Activated T-helper 2 cell treated with anti-CD3 and anti-CD28 coated beads, Interferon-gamma antibody, Interleukin-2, Interleukin-4, amounts not matched to agents 10 μg/mL and 5 μg/mL and 100 μg/mL, durations not matched to agents 14 hours and 24 hours and 36 hours (primary cell): ENCODE measurements at regions not wholly inside any gene's neighbourhood (a gene's known extent, or its start where the extent isn't known, plus 50 kb on each side); places are given as distances from the start of the nearest gene placed in this dataset.

Experiments
- DNase-seq: peaks from one replicate; pipeline ENCODE4 v3.0.0; 2021; ENCODE audit warnings: low spot score
- H3K27ac Mint-ChIP-seq: one replicate; pipeline ENCODE4 v1.8.0; 2021; ENCODE audit warnings: mixed read lengths
- H3K27me3 Mint-ChIP-seq: one replicate; pipeline ENCODE4 v1.8.0; 2021; ENCODE audit warnings: low read depth, mixed read lengths
- H3K36me3 Mint-ChIP-seq: one replicate; pipeline ENCODE4 v1.8.0; 2021; ENCODE audit warnings: low read depth, mixed read lengths
- H3K4me1 Mint-ChIP-seq: one replicate; pipeline ENCODE4 v1.8.0; 2021; ENCODE audit warnings: low read depth, mixed read lengths
- H3K4me3 Mint-ChIP-seq: one replicate; pipeline ENCODE4 v1.8.0; 2021; ENCODE audit warnings: low read depth, mild to moderate bottlenecking, moderate library complexity, mixed read lengths
- H3K9me3 Mint-ChIP-seq: one replicate; pipeline ENCODE4 v1.8.0; 2021; ENCODE audit warnings: mixed read lengths
- intact Hi-C: fragments of 100-400 bp; cut with micrococcal nuclease; formaldehyde crosslinking; loops from one replicate; pipeline ENCODE4 v1.15.1; 2023

GRCh38 chr5:39523821-39524220 is 99.0 kb upstream of the DAB2 start:
- no peak for DNase-seq
- H3K27me3 Mint-ChIP-seq, result peaks cover 8% of the 10 kb centered on the region
- H3K27ac Mint-ChIP-seq, result no peak overlapping the region

GRCh38 chr5:39521940-39522590 is 97.3 kb upstream of the DAB2 start:
- Mint-ChIP-seq H3K4me3 (no peak overlapping the region), H3K27ac (no peak overlapping the region), H3K9me3 (no peaks in the 10 kb centered on the region), H3K4me1 (no peaks in the 10 kb centered on the region), H3K27me3 (peaks cover 9% of the 10 kb centered on the region), H3K36me3 (no peaks in the 10 kb centered on the region)
- intact Hi-C loops, result no loop called here
- DNase-seq, result no peak

More at GRCh38 chr5:39523821-39524220, 99.0 kb upstream of the DAB2 start:
- Mint-ChIP-seq H3K4me1 (no peaks in the 10 kb centered on the region), H3K4me3 (no peak overlapping the region), H3K36me3 (no peaks in the 10 kb centered on the region), H3K9me3 (no peaks in the 10 kb centered on the region)
- intact Hi-C loops, result no loop called here

- Mint-ChIP-seq H3K4me3 (no peak overlapping the region), H3K27me3 (peaks cover 7% of the 10 kb centered on the region), H3K36me3 (no peaks in the 10 kb centered on the region), H3K9me3 (no peaks in the 10 kb centered on the region), H3K4me1 (no peaks in the 10 kb centered on the region), H3K27ac (no peak overlapping the region)
- intact Hi-C loops, result no loop called here
- DNase-seq, result no peak
Measured at GRCh38 chr5:39521098-39521860, 96.5 kb upstream of the DAB2 start.

GRCh38 chr5:39520232-39520572 is 95.4 kb upstream of the DAB2 start:
- Mint-ChIP-seq H3K9me3 (no peaks in the 10 kb centered on the region), H3K27ac (no peak overlapping the region), H3K4me3 (no peak overlapping the region), H3K36me3 (no peaks in the 10 kb centered on the region), H3K27me3 (peaks cover 7% of the 10 kb centered on the region), H3K4me1 (no peaks in the 10 kb centered on the region)
- intact Hi-C loops, result no loop called here
- DNase-seq, result no peak

GRCh38 chr5:39519566-39520231 is 94.9 kb upstream of the DAB2 start:
- no peaks in the 10 kb centered on the region for H3K4me1 Mint-ChIP-seq

GRCh38 chr5:39519079-39519478 is 94.3 kb upstream of the DAB2 start:
- intact Hi-C loops, result no loop called here

More at GRCh38 chr5:39519566-39520231, 94.9 kb upstream of the DAB2 start:
- H3K27me3 Mint-ChIP-seq, result peaks cover 7% of the 10 kb centered on the region
- no peak overlapping the region for H3K27ac Mint-ChIP-seq
- H3K9me3 Mint-ChIP-seq, result no peaks in the 10 kb centered on the region
- no peak overlapping the region for H3K4me3 Mint-ChIP-seq
- intact Hi-C loops, result no loop called here
- DNase-seq, result no peak
- no peaks in the 10 kb centered on the region for H3K36me3 Mint-ChIP-seq

GRCh38 chr5:39518516-39518915 is 93.7 kb upstream of the DAB2 start:
- H3K4me1 Mint-ChIP-seq, result no peaks in the 10 kb centered on the region
- intact Hi-C loops, result no loop called here
- peaks cover 8% of the 10 kb centered on the region for H3K27me3 Mint-ChIP-seq
- DNase-seq, result no peak
- H3K4me3 Mint-ChIP-seq, result no peak overlapping the region
- H3K9me3 Mint-ChIP-seq, result no peaks in the 10 kb centered on the region
- no peak overlapping the region for H3K27ac Mint-ChIP-seq
- no peaks in the 10 kb centered on the region for H3K36me3 Mint-ChIP-seq

More at GRCh38 chr5:39519079-39519478, 94.3 kb upstream of the DAB2 start:
- Mint-ChIP-seq H3K27ac (no peak overlapping the region), H3K9me3 (no peaks in the 10 kb centered on the region), H3K4me3 (no peak overlapping the region), H3K4me1 (no peaks in the 10 kb centered on the region), H3K36me3 (no peaks in the 10 kb centered on the region), H3K27me3 (peaks cover 7% of the 10 kb centered on the region)
- DNase-seq, result no peak

- Mint-ChIP-seq H3K4me1 (no peaks in the 10 kb centered on the region), H3K27me3 (peaks cover 6% of the 10 kb centered on the region), H3K36me3 (no peaks in the 10 kb centered on the region), H3K4me3 (no peak overlapping the region), H3K27ac (no peak overlapping the region), H3K9me3 (no peaks in the 10 kb centered on the region)
- no peak for DNase-seq
- intact Hi-C loops, result no loop called here
Measured at GRCh38 chr5:39517800-39518199, 93.0 kb upstream of the DAB2 start.

GRCh38 chr5:39515881-39516280 is 91.1 kb upstream of the DAB2 start:
- no peaks in the 10 kb centered on the region for H3K4me1 Mint-ChIP-seq
- H3K27me3 Mint-ChIP-seq, result peaks cover 7% of the 10 kb centered on the region
- no peaks in the 10 kb centered on the region for H3K36me3 Mint-ChIP-seq
- intact Hi-C loops, result no loop called here
- no peak overlapping the region for H3K27ac Mint-ChIP-seq
- DNase-seq, result no peak
- no peak overlapping the region for H3K4me3 Mint-ChIP-seq
- no peaks in the 10 kb centered on the region for H3K9me3 Mint-ChIP-seq

GRCh38 chr5:39513236-39513635 is 88.5 kb upstream of the DAB2 start:
- intact Hi-C loops, result no loop called here
- DNase-seq, result no peak
- Mint-ChIP-seq H3K36me3 (no peaks in the 10 kb centered on the region), H3K27ac (no peak overlapping the region), H3K4me3 (no peak overlapping the region), H3K9me3 (no peaks in the 10 kb centered on the region), H3K4me1 (no peaks in the 10 kb centered on the region), H3K27me3 (peaks cover 9% of the 10 kb centered on the region)

GRCh38 chr5:39506211-39506610 is 81.4 kb upstream of the DAB2 start:
- H3K4me3 Mint-ChIP-seq, result no peak overlapping the region
- no peak overlapping the region for H3K27ac Mint-ChIP-seq
- H3K27me3 Mint-ChIP-seq, result peaks cover 7% of the 10 kb centered on the region
- intact Hi-C loops, result no loop called here
- H3K36me3 Mint-ChIP-seq, result no peaks in the 10 kb centered on the region
- no peaks in the 10 kb centered on the region for H3K4me1 Mint-ChIP-seq
- H3K9me3 Mint-ChIP-seq, result no peaks in the 10 kb centered on the region
- DNase-seq, result no peak

- no peaks in the 10 kb centered on the region for H3K9me3 Mint-ChIP-seq
- no peak for DNase-seq
- no peaks in the 10 kb centered on the region for H3K36me3 Mint-ChIP-seq
- intact Hi-C loops, result no loop called here
- no peak overlapping the region for H3K4me3 Mint-ChIP-seq
- H3K4me1 Mint-ChIP-seq, result no peaks in the 10 kb centered on the region
- peaks cover 5% of the 10 kb centered on the region for H3K27me3 Mint-ChIP-seq
- H3K27ac Mint-ChIP-seq, result no peak overlapping the region
Measured at GRCh38 chr5:39505791-39506190, 81.0 kb upstream of the DAB2 start.

GRCh38 chr5:39505363-39505762 is 80.6 kb upstream of the DAB2 start:
- H3K4me1 Mint-ChIP-seq, result no peaks in the 10 kb centered on the region
- H3K9me3 Mint-ChIP-seq, result no peaks in the 10 kb centered on the region
- no peak overlapping the region for H3K27ac Mint-ChIP-seq
- intact Hi-C loops, result no loop called here
- no peaks in the 10 kb centered on the region for H3K36me3 Mint-ChIP-seq
- no peak for DNase-seq
- H3K27me3 Mint-ChIP-seq, result peaks cover 5% of the 10 kb centered on the region
- H3K4me3 Mint-ChIP-seq, result no peak overlapping the region
